ENCODE measurements at regions not wholly inside any gene's neighbourhood (a gene's known extent, or its start where the extent isn't known, plus 50 kb on each side); places are given as distances from the start of the nearest gene placed in this dataset.

DNA sequence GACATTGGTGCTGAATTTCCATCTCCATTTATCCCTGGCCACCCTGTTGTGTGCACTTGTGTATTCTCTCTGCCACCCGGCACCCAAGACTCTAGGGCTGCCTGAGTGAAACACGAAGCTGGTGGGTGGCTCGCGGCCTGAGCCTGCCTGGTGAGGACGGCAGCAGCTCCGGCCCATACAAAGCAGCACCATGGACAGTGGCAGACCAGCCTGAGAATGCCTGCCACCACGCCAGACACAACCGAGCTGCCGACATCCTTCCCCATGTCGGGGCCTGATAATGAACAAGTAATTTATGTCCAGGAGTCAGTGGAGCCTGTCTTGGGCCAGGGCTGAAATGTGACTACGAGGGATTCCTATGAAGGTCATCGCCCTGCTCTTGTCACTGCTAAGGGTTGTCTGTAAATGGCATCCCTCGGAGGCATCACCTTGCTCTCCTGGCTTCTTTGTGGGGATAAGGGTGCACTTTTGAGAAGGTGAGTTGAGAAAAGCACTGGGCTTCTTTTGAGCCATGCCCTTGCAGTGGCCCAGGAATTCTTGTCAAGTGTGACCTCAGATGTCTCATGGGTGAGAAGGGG, 175.7 kb downstream of the MELK start:
- no peak overlapping the region for H3K4me2 ChIP-seq (ENCODE audit: low read length)
- H3K9ac ChIP-seq (ENCODE audit: low read length) = no peak overlapping the region
- no peaks in the 10 kb centered on the region for H3K9me2 ChIP-seq (ENCODE audit: low read depth, low read length)
- no peaks in the 10 kb centered on the region for H3K4me1 ChIP-seq (ENCODE audit: insufficient read depth, low read length, severe bottlenecking)
- H3F3A ChIP-seq (ENCODE audit: insufficient read depth, low read length) = no peaks in the 10 kb centered on the region
- no peaks in the 10 kb centered on the region for H3K79me2 ChIP-seq (ENCODE audit: insufficient read depth, low read length)
- H3K27me3 ChIP-seq (ENCODE audit: insufficient read depth, low read length) = no peaks in the 10 kb centered on the region
- H3K27ac ChIP-seq (ENCODE audit: low read depth, low read length, poor library complexity, severe bottlenecking) = no peak overlapping the region
- no peaks in the 10 kb centered on the region for H3K9me3 ChIP-seq (ENCODE audit: low read length)
- no peaks in the 10 kb centered on the region for H4K20me1 ChIP-seq (ENCODE audit: insufficient read depth, low read length)
- TF ChIP-seq, protein P1, sequence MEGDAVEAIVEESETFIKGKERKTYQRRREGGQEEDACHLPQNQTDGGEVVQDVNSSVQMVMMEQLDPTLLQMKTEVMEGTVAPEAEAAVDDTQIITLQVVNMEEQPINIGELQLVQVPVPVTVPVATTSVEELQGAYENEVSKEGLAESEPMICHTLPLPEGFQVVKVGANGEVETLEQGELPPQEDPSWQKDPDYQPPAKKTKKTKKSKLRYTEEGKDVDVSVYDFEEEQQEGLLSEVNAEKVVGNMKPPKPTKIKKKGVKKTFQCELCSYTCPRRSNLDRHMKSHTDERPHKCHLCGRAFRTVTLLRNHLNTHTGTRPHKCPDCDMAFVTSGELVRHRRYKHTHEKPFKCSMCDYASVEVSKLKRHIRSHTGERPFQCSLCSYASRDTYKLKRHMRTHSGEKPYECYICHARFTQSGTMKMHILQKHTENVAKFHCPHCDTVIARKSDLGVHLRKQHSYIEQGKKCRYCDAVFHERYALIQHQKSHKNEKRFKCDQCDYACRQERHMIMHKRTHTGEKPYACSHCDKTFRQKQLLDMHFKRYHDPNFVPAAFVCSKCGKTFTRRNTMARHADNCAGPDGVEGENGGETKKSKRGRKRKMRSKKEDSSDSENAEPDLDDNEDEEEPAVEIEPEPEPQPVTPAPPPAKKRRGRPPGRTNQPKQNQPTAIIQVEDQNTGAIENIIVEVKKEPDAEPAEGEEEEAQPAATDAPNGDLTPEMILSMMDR (IDR thresholded peaks at IDR 0.05; ENCODE audit: low read length) = no peak
- TF ChIP-seq EZH2 (IDR thresholded peaks at IDR 0.05; ENCODE audit: borderline replicate concordance, low read length) = no peak
- H2AFZ ChIP-seq (ENCODE audit: low read length) = no peak overlapping the region
- no peak overlapping the region for H3K4me3 ChIP-seq (ENCODE audit: low read depth, low read length, poor library complexity, severe bottlenecking)
- no peaks in the 10 kb centered on the region for H3K36me3 ChIP-seq (ENCODE audit: insufficient read depth, low read length)

DNA sequence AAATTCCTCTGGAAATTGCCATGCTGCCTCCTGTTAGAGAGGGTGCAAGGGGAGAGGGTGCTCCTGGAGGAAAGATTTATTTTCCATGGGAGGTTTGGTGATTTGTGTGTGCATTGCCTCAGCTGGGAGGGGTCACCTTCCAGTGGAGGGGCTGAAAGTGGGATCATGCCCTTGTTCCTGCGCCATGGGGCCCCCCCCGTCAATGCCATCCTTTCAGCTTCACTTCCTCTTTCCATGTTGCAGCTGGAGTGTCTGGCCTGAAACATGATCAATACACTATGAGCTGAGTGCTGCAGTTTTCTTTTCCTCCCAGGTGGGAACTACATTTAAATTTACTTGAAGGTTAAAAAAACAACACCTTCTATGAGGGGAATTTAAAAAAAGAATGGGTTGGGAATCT, 176.8 kb downstream of the MELK start:
- Histone ChIP-seq H3K27ac (ENCODE audit: low read depth, low read length, poor library complexity, severe bottlenecking) (no peak overlapping the region), H3K9me3 (ENCODE audit: low read length) (no peaks in the 10 kb centered on the region), H3K4me1 (ENCODE audit: insufficient read depth, low read length, severe bottlenecking) (no peaks in the 10 kb centered on the region), H2AFZ (ENCODE audit: low read length) (no peak overlapping the region), H3F3A (ENCODE audit: insufficient read depth, low read length) (no peaks in the 10 kb centered on the region), H3K9me2 (ENCODE audit: low read depth, low read length) (no peaks in the 10 kb centered on the region), H3K36me3 (ENCODE audit: insufficient read depth, low read length) (no peaks in the 10 kb centered on the region), H3K9ac (ENCODE audit: low read length) (no peak overlapping the region), H3K79me2 (ENCODE audit: insufficient read depth, low read length) (no peaks in the 10 kb centered on the region), H3K4me3 (ENCODE audit: low read depth, low read length, poor library complexity, severe bottlenecking) (no peak overlapping the region), H4K20me1 (ENCODE audit: insufficient read depth, low read length) (no peaks in the 10 kb centered on the region), H3K4me2 (ENCODE audit: low read length) (no peak overlapping the region), H3K27me3 (ENCODE audit: insufficient read depth, low read length) (no peaks in the 10 kb centered on the region)
- no peak for TF ChIP-seq EZH2 (IDR thresholded peaks at IDR 0.05; ENCODE audit: borderline replicate concordance, low read length)
- TF ChIP-seq, protein P1 (IDR thresholded peaks at IDR 0.05; ENCODE audit: low read length) = no peak

DNA sequence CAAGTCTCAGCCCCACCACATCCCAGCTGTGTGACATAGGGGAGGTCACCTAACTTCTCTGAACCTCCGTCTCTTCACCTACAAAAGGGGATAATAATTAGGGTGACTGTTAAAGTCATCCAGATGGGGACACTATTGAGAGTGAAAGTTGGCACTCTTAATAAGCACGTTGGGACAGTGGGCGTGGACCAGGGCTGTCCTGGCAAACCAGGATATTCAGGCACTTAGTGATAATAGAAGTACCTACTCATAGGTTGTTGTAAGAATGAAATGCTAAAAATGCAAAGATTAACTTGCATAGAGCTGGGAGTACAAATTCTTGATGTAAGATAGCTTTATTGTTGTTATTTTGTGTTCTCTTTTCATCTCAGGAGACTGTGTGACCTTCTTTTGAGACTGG, 177.9 kb downstream of the MELK start:
- Histone ChIP-seq H3K4me1 (ENCODE audit: insufficient read depth, low read length, severe bottlenecking) (no peaks in the 10 kb centered on the region), H4K20me1 (ENCODE audit: insufficient read depth, low read length) (no peaks in the 10 kb centered on the region), H3K4me2 (ENCODE audit: low read length) (no peak overlapping the region), H3K9ac (ENCODE audit: low read length) (no peak overlapping the region), H3F3A (ENCODE audit: insufficient read depth, low read length) (no peaks in the 10 kb centered on the region), H3K27ac (ENCODE audit: low read depth, low read length, poor library complexity, severe bottlenecking) (no peak overlapping the region), H2AFZ (ENCODE audit: low read length) (no peak overlapping the region), H3K27me3 (ENCODE audit: insufficient read depth, low read length) (no peaks in the 10 kb centered on the region; the same call in 1 of the 2 replicates), H3K4me3 (ENCODE audit: low read depth, low read length, poor library complexity, severe bottlenecking) (no peak overlapping the region), H3K36me3 (ENCODE audit: insufficient read depth, low read length) (no peaks in the 10 kb centered on the region), H3K79me2 (ENCODE audit: insufficient read depth, low read length) (no peaks in the 10 kb centered on the region), H3K9me3 (ENCODE audit: low read length) (no peaks in the 10 kb centered on the region), H3K9me2 (ENCODE audit: low read depth, low read length) (no peaks in the 10 kb centered on the region)
- no peak for TF ChIP-seq EZH2 (IDR thresholded peaks at IDR 0.05; ENCODE audit: borderline replicate concordance, low read length)
- TF ChIP-seq, protein P1 (IDR thresholded peaks at IDR 0.05; ENCODE audit: low read length) = no peak

Measured in OCI-LY1 (cell line).